Activated CD4-positive, alpha-beta memory T cell treated with anti-CD3 and anti-CD28 coated beads, Interleukin-2, amount 10 ng/mL, durations not matched to agents 7 days and 5 days (primary cell): ENCODE measurements at regions not wholly inside any gene's neighbourhood (a gene's known extent, or its start where the extent isn't known, plus 50 kb on each side); places are given as distances from the start of the nearest gene placed in this dataset.

Experiments used
- CTCF ChIA-PET: fragments of 350-600 bp; sonication (Branson Sonifier 250); formaldehyde crosslinking; loops from one replicate; lab custom pipeline; 2021; ENCODE audit warnings: antibody characterized with exemption, inconsistent platforms; lab: Charles Lee
- POLR2A ChIA-PET: fragments of 350-600 bp; sonication (Branson Sonifier 250); formaldehyde crosslinking; loops from one replicate; lab custom pipeline; 2021; ENCODE audit warnings: antibody characterized with exemption; lab: Charles Lee
- DNase-seq: peaks from one replicate; pipeline ENCODE4 v3.0.0-alpha.2; 2020
- H3K27ac Mint-ChIP-seq: one replicate; pipeline ENCODE4 v1.8.0; 2021; ENCODE audit warnings: mild to moderate bottlenecking, mixed read lengths
- H3K27me3 Mint-ChIP-seq: one replicate; pipeline ENCODE4 v1.8.0; 2021; ENCODE audit warnings: mixed read lengths
- H3K36me3 Mint-ChIP-seq: one replicate; pipeline ENCODE4 v1.8.0; 2021; ENCODE audit warnings: low read depth, mixed read lengths
- H3K4me1 Mint-ChIP-seq: one replicate; pipeline ENCODE4 v1.8.0; 2021; ENCODE audit warnings: mixed read lengths
- H3K4me3 Mint-ChIP-seq: one replicate; pipeline ENCODE4 v1.8.0; 2021; ENCODE audit warnings: mild to moderate bottlenecking, mixed read lengths
- H3K9me3 Mint-ChIP-seq: one replicate; pipeline ENCODE4 v1.8.0; 2021; ENCODE audit warnings: mixed read lengths

GRCh38 chr16:64892835-64893785 lies 228.8 kb downstream of the CDH11 start:
- no peak for DNase-seq
- Mint-ChIP-seq H3K9me3 (peaks cover 21% of the 10 kb centered on the region), H3K27ac (no peak overlapping the region), H3K27me3 (no peaks in the 10 kb centered on the region), H3K4me1 (no peaks in the 10 kb centered on the region), H3K4me3 (no peak overlapping the region), H3K36me3 (no peaks in the 10 kb centered on the region)
- ChIA-PET POLR2A (no interaction called here), CTCF (no interaction called here)

- DNase-seq: no peak
- Mint-ChIP-seq H3K36me3 (no peaks in the 10 kb centered on the region), H3K4me3 (no peak overlapping the region), H3K4me1 (no peaks in the 10 kb centered on the region), H3K27me3 (no peaks in the 10 kb centered on the region), H3K9me3 (peaks cover 14% of the 10 kb centered on the region), H3K27ac (no peak overlapping the region)
- POLR2A ChIA-PET: no interaction called here
- CTCF ChIA-PET: no interaction called here
Measured at GRCh38 chr16:64889446-64889845, 232.4 kb downstream of the CDH11 start.

- Mint-ChIP-seq H3K27me3 (no peaks in the 10 kb centered on the region), H3K27ac (no peak overlapping the region), H3K9me3 (peaks cover 18% of the 10 kb centered on the region), H3K4me3 (no peak overlapping the region), H3K36me3 (no peaks in the 10 kb centered on the region), H3K4me1 (no peaks in the 10 kb centered on the region)
- ChIA-PET CTCF (no interaction called here), POLR2A (no interaction called here)
- no peak for DNase-seq
Measured at GRCh38 chr16:64887651-64888050, 234.2 kb downstream of the CDH11 start.

GRCh38 chr16:64882078-64882784 lies 239.6 kb downstream of the CDH11 start:
- ChIA-PET POLR2A (no interaction called here), CTCF (no interaction called here)
- peaks cover 15% of the 10 kb centered on the region for H3K9me3 Mint-ChIP-seq

GRCh38 chr16:64880994-64881393 lies 240.9 kb downstream of the CDH11 start:
- H3K27me3 Mint-ChIP-seq: no peaks in the 10 kb centered on the region
- H3K36me3 Mint-ChIP-seq: no peaks in the 10 kb centered on the region
- H3K27ac Mint-ChIP-seq: no peak overlapping the region
- H3K9me3 Mint-ChIP-seq: peaks cover 22% of the 10 kb centered on the region
- H3K4me3 Mint-ChIP-seq: no peak overlapping the region
- H3K4me1 Mint-ChIP-seq: no peaks in the 10 kb centered on the region
- POLR2A ChIA-PET: no interaction called here
- CTCF ChIA-PET: no interaction called here
- DNase-seq: no peak

More at GRCh38 chr16:64882078-64882784, 239.6 kb downstream of the CDH11 start:
- Mint-ChIP-seq H3K4me3 (no peak overlapping the region), H3K27me3 (no peaks in the 10 kb centered on the region), H3K36me3 (no peaks in the 10 kb centered on the region), H3K4me1 (no peaks in the 10 kb centered on the region), H3K27ac (no peak overlapping the region)
- no peak for DNase-seq

GRCh38 chr16:64880006-64880405 lies 241.9 kb downstream of the CDH11 start:
- peaks cover 22% of the 10 kb centered on the region for H3K9me3 Mint-ChIP-seq
- ChIA-PET POLR2A (no interaction called here), CTCF (no interaction called here)
- no peaks in the 10 kb centered on the region for H3K36me3 Mint-ChIP-seq
- no peaks in the 10 kb centered on the region for H3K4me1 Mint-ChIP-seq
- no peak for DNase-seq
- no peak overlapping the region for H3K4me3 Mint-ChIP-seq
- H3K27ac Mint-ChIP-seq: no peak overlapping the region
- H3K27me3 Mint-ChIP-seq: no peaks in the 10 kb centered on the region

GRCh38 chr16:64878940-64879339 lies 242.9 kb downstream of the CDH11 start:
- ChIA-PET CTCF (no interaction called here), POLR2A (no interaction called here)
- no peaks in the 10 kb centered on the region for H3K36me3 Mint-ChIP-seq
- no peaks in the 10 kb centered on the region for H3K4me1 Mint-ChIP-seq
- peaks cover 22% of the 10 kb centered on the region for H3K9me3 Mint-ChIP-seq
- H3K27me3 Mint-ChIP-seq: no peaks in the 10 kb centered on the region
- no peak for DNase-seq
- H3K4me3 Mint-ChIP-seq: no peak overlapping the region
- no peak overlapping the region for H3K27ac Mint-ChIP-seq

- Mint-ChIP-seq H3K36me3 (no peaks in the 10 kb centered on the region), H3K9me3 (peaks cover 13% of the 10 kb centered on the region), H3K27me3 (no peaks in the 10 kb centered on the region), H3K27ac (no peak overlapping the region), H3K4me3 (no peak overlapping the region), H3K4me1 (no peaks in the 10 kb centered on the region)
- ChIA-PET CTCF (no interaction called here), POLR2A (no interaction called here)
- DNase-seq: no peak
Measured at GRCh38 chr16:64872101-64872500, 249.8 kb downstream of the CDH11 start.

GRCh38 chr16:64870859-64871258 lies 251.0 kb downstream of the CDH11 start:
- ChIA-PET CTCF (no interaction called here), POLR2A (no interaction called here)
- Mint-ChIP-seq H3K27me3 (no peaks in the 10 kb centered on the region), H3K36me3 (no peaks in the 10 kb centered on the region), H3K4me1 (no peaks in the 10 kb centered on the region), H3K9me3 (peaks cover 7% of the 10 kb centered on the region), H3K27ac (no peak overlapping the region), H3K4me3 (no peak overlapping the region)
- DNase-seq: no peak

GRCh38 chr16:64869781-64870180 lies 252.1 kb downstream of the CDH11 start:
- Mint-ChIP-seq H3K36me3 (no peaks in the 10 kb centered on the region), H3K9me3 (peaks cover 7% of the 10 kb centered on the region), H3K4me3 (no peak overlapping the region), H3K4me1 (no peaks in the 10 kb centered on the region), H3K27me3 (no peaks in the 10 kb centered on the region), H3K27ac (no peak overlapping the region)
- ChIA-PET POLR2A (no interaction called here), CTCF (no interaction called here)
- DNase-seq: no peak

- POLR2A ChIA-PET: no interaction called here
- Mint-ChIP-seq H3K27ac (no peak overlapping the region), H3K4me3 (no peak overlapping the region), H3K36me3 (no peaks in the 10 kb centered on the region), H3K4me1 (no peaks in the 10 kb centered on the region), H3K9me3 (peaks cover 11% of the 10 kb centered on the region), H3K27me3 (no peaks in the 10 kb centered on the region)
- DNase-seq: no peak
- CTCF ChIA-PET: no interaction called here
Measured at GRCh38 chr16:64866021-64866420, 255.8 kb downstream of the CDH11 start.

- no peaks in the 10 kb centered on the region for H3K4me1 Mint-ChIP-seq
- ChIA-PET CTCF (no interaction called here), POLR2A (no interaction called here)
- H3K27ac Mint-ChIP-seq: no peak overlapping the region
- H3K4me3 Mint-ChIP-seq: no peak overlapping the region
- no peaks in the 10 kb centered on the region for H3K27me3 Mint-ChIP-seq
- peaks cover 11% of the 10 kb centered on the region for H3K9me3 Mint-ChIP-seq
- H3K36me3 Mint-ChIP-seq: no peaks in the 10 kb centered on the region
- DNase-seq: no peak
Measured at GRCh38 chr16:64865069-64865696, 256.7 kb downstream of the CDH11 start.

GRCh38 chr16:64864232-64864809 lies 257.5 kb downstream of the CDH11 start:
- peaks cover 14% of the 10 kb centered on the region for H3K9me3 Mint-ChIP-seq
- H3K27me3 Mint-ChIP-seq: no peaks in the 10 kb centered on the region
- CTCF ChIA-PET: no interaction called here

More at GRCh38 chr16:64864232-64864809, 257.5 kb downstream of the CDH11 start:
- H3K36me3 Mint-ChIP-seq: no peaks in the 10 kb centered on the region
- H3K4me3 Mint-ChIP-seq: no peak overlapping the region
- no peaks in the 10 kb centered on the region for H3K4me1 Mint-ChIP-seq
- no peak for DNase-seq
- POLR2A ChIA-PET: no interaction called here
- no peak overlapping the region for H3K27ac Mint-ChIP-seq
